GM21447 (cell line): ENCODE measurements at regions not wholly inside any gene's neighbourhood (a gene's known extent, or its start where the extent isn't known, plus 50 kb on each side); places are given as distances from the start of the nearest gene placed in this dataset.

Experiments used
- ATAC-seq: cut with Tn5 transposase; IDR thresholded peaks from one replicate; pipeline ENCODE4 v1.9.1; 2021; ENCODE audit not compliant: unreplicated experiment

- ATAC-seq: no peak
Observed at GRCh38 chr20:21583486-21584168, 69.8 kb upstream of the NKX2-2 start.

GRCh38 chr20:21577551-21577950 is 63.7 kb upstream of the NKX2-2 start:
- ATAC-seq: no peak

- ATAC-seq: no peak
Observed at GRCh38 chr20:21575981-21576740, 62.3 kb upstream of the NKX2-2 start.

- ATAC-seq: no peak
Observed at GRCh38 chr20:21575167-21575566, 61.3 kb upstream of the NKX2-2 start.

- no peak for ATAC-seq
Observed at GRCh38 chr20:21574443-21574842, 60.6 kb upstream of the NKX2-2 start.

- no peak for ATAC-seq
Observed at GRCh38 chr20:21573259-21573658, 59.4 kb upstream of the NKX2-2 start.

GRCh38 chr20:21571841-21572690 is 58.2 kb upstream of the NKX2-2 start:
- ATAC-seq: no peak

GRCh38 chr20:21570285-21570992 is 56.6 kb upstream of the NKX2-2 start:
- no peak for ATAC-seq

- no peak for ATAC-seq
Observed at GRCh38 chr20:21569586-21569985, 55.7 kb upstream of the NKX2-2 start.

- no peak for ATAC-seq
Observed at GRCh38 chr20:21564127-21564773, 50.4 kb upstream of the NKX2-2 start.
